ENCODE measurements at regions not wholly inside any gene's neighbourhood (a gene's known extent, or its start where the extent isn't known, plus 50 kb on each side); places are given as distances from the start of the nearest gene placed in this dataset.

DNA sequence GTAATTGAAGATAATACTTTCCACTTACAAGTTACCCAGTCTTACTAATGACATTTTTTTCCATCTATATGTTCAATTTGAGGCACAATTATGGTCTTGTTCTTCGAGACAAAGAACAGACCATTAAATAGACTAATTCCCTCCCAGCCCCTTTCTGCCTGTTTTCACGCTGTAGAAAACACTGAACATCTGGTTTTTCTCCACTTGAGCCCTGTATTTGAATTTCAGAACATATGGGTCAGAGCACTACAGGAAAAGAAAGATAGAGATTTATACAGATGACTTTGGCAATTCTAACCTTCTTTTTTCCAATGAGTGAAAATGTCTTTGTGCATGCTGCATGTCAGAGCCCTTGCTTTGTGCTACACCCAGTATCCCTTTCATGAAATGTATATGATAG, 506.9 kb downstream of the LRRC70 start:
- TF ChIP-seq POLR2A (IDR thresholded peaks at IDR 0.05; ENCODE audit: low read length): no peak
- no peak for TF ChIP-seq GATA1 (IDR thresholded peaks at IDR 0.05; ENCODE audit: low read depth, low read length)
